ENCODE measurements at regions not wholly inside any gene's neighbourhood (a gene's known extent, or its start where the extent isn't known, plus 50 kb on each side); places are given as distances from the start of the nearest gene placed in this dataset.

DNA sequence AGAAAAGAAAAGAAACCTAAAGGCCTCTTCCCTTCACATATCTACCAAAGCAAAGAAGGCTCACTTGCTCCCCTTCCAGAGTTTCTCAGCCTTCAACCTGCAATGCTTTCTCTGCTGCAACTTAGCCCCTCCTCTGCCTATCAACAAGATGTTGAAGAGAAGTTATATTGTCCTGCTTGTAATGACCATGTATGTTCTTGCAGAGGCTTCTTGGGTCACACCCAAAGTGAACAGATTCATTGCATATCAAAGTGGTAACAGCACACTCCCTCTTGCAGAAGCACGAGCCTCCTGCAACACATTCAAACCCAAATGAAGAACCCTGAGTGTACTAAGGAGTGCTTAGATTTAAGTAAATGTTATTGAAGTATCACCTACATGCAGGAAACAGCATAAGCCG lies 494.3 kb downstream of the NTRK2 start:
- TF ChIP-seq CTCF (IDR thresholded peaks at IDR 0.05; ENCODE audit: borderline replicate concordance, extremely low read depth, low read length, poor library complexity, severe bottlenecking) (no peak), EZH2 (IDR thresholded peaks at IDR 0.05; ENCODE audit: borderline replicate concordance, low read depth, low read length, severe bottlenecking) (no peak)

Measured in DND-41 (cell line).